WTC11 (cell line): ENCODE measurements at regions not wholly inside any gene's neighbourhood (a gene's known extent, or its start where the extent isn't known, plus 50 kb on each side); places are given as distances from the start of the nearest gene placed in this dataset.

Source experiments
- KAT7 ChIP-seq: sonication (generic); formaldehyde crosslinking; IDR thresholded peaks from 2 replicates; pipeline ENCODE4 v1.8.1; 2023; ENCODE audit warnings: missing genetic modification reagents, mild to moderate bottlenecking, borderline replicate concordance
- SP1 ChIP-seq: sonication (generic); formaldehyde crosslinking; conservative IDR thresholded peaks from 2 replicates; pipeline ENCODE4 v1.8.1; 2022; ENCODE audit warnings: missing genetic modification reagents
- TEAD4 ChIP-seq: sonication (generic); formaldehyde crosslinking; IDR thresholded peaks from 2 replicates; pipeline ENCODE4 v1.8.0; 2022; ENCODE audit warnings: mild to moderate bottlenecking, missing genetic modification reagents
- TF ChIP-seq, protein P1 (sequence below): fragments of 200-600 bp; IDR thresholded peaks from 2 replicates; pipeline ENCODE4 v1.8.0; 2022; ENCODE audit warnings: antibody characterized with exemption
- TF ChIP-seq, protein P2 (sequence below): sonication (generic); formaldehyde crosslinking; IDR thresholded peaks from 2 replicates; pipeline ENCODE4 v1.8.0; 2022; ENCODE audit warnings: mild to moderate bottlenecking, missing genetic modification reagents
- TF ChIP-seq, protein P3 (sequence below): sonication (generic); formaldehyde crosslinking; IDR thresholded peaks from 2 replicates; pipeline ENCODE4 v1.8.1; 2023; ENCODE audit warnings: mild to moderate bottlenecking, missing genetic modification reagents, borderline replicate concordance

DNA sequence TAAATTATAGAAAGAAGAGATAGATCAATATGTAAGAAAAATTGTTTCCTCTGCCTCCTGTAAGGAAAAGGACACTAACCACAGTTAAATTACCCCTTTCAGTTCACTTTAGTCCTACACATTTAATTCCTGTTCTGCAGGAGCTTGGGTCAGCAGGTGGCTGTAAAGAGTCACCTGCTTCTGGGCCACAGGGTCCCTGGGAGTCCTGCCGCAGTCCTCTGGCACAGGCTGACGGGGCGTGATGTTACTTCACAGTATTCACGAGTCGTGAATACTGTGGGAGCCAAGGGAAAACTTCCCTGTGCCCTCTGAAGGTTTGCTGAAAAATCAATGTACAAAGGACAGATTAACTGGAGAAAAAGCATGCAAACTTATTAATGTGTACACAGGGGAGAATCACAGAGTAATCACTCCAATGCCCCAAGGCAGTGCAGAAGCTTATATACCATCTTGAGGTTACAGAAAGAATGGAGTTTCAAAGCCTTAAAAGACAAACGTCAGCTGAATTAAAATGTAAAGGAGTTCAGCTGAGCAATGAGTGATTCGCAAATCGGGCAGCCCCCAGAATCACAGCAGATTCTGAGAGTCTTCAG lies 125.8 kb upstream of the TMTC4 start:
- TF ChIP-seq, protein P1, sequence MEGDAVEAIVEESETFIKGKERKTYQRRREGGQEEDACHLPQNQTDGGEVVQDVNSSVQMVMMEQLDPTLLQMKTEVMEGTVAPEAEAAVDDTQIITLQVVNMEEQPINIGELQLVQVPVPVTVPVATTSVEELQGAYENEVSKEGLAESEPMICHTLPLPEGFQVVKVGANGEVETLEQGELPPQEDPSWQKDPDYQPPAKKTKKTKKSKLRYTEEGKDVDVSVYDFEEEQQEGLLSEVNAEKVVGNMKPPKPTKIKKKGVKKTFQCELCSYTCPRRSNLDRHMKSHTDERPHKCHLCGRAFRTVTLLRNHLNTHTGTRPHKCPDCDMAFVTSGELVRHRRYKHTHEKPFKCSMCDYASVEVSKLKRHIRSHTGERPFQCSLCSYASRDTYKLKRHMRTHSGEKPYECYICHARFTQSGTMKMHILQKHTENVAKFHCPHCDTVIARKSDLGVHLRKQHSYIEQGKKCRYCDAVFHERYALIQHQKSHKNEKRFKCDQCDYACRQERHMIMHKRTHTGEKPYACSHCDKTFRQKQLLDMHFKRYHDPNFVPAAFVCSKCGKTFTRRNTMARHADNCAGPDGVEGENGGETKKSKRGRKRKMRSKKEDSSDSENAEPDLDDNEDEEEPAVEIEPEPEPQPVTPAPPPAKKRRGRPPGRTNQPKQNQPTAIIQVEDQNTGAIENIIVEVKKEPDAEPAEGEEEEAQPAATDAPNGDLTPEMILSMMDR, result no peak
- no peak for TF ChIP-seq KAT7
- TF ChIP-seq, protein P2, sequence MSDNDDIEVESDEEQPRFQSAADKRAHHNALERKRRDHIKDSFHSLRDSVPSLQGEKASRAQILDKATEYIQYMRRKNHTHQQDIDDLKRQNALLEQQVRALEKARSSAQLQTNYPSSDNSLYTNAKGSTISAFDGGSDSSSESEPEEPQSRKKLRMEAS (CRISPR knock-in tag), result no peak
- TF ChIP-seq TEAD4 (CRISPR knock-in tag), result no peak
- no peak for TF ChIP-seq SP1 (CRISPR knock-in tag)
- TF ChIP-seq, protein P3, sequence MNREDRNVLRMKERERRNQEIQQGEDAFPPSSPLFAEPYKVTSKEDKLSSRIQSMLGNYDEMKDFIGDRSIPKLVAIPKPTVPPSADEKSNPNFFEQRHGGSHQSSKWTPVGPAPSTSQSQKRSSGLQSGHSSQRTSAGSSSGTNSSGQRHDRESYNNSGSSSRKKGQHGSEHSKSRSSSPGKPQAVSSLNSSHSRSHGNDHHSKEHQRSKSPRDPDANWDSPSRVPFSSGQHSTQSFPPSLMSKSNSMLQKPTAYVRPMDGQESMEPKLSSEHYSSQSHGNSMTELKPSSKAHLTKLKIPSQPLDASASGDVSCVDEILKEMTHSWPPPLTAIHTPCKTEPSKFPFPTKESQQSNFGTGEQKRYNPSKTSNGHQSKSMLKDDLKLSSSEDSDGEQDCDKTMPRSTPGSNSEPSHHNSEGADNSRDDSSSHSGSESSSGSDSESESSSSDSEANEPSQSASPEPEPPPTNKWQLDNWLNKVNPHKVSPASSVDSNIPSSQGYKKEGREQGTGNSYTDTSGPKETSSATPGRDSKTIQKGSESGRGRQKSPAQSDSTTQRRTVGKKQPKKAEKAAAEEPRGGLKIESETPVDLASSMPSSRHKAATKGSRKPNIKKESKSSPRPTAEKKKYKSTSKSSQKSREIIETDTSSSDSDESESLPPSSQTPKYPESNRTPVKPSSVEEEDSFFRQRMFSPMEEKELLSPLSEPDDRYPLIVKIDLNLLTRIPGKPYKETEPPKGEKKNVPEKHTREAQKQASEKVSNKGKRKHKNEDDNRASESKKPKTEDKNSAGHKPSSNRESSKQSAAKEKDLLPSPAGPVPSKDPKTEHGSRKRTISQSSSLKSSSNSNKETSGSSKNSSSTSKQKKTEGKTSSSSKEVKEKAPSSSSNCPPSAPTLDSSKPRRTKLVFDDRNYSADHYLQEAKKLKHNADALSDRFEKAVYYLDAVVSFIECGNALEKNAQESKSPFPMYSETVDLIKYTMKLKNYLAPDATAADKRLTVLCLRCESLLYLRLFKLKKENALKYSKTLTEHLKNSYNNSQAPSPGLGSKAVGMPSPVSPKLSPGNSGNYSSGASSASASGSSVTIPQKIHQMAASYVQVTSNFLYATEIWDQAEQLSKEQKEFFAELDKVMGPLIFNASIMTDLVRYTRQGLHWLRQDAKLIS (CRISPR knock-in tag), result no peak
